Ishikawa (cell line): ENCODE measurements at regions not wholly inside any gene's neighbourhood (a gene's known extent, or its start where the extent isn't known, plus 50 kb on each side); places are given as distances from the start of the nearest gene placed in this dataset.

Source experiments
- CEBPB ChIP-seq: IDR thresholded peaks from 2 replicates; pipeline ENCODE4 v1.6.1; 2012
- CREB1 ChIP-seq: IDR thresholded peaks from 2 replicates; pipeline ENCODE4 v1.6.1; 2012; ENCODE audit warnings: low read depth
- EGR1 ChIP-seq: IDR thresholded peaks from 2 replicates; pipeline ENCODE4 v1.6.1; 2012
- EP300 ChIP-seq: IDR thresholded peaks from 2 replicates; pipeline ENCODE4 v1.6.1; 2012; ENCODE audit warnings: borderline replicate concordance
- FOXM1 ChIP-seq: IDR thresholded peaks from 2 replicates; pipeline ENCODE4 v1.6.1; 2012; ENCODE audit warnings: low read depth, borderline replicate concordance
- NFIC ChIP-seq: IDR thresholded peaks from 2 replicates; pipeline ENCODE4 v1.6.1; 2012
- RAD21 ChIP-seq: IDR thresholded peaks from 2 replicates; pipeline ENCODE4 v1.6.1; 2012; ENCODE audit warnings: low read depth
- TAF1 ChIP-seq: IDR thresholded peaks from 2 replicates; pipeline ENCODE4 v1.6.1; 2012; ENCODE audit warnings: low read depth, mild to moderate bottlenecking
- TCF12 ChIP-seq: IDR thresholded peaks from 2 replicates; pipeline ENCODE4 v1.6.1; 2012; ENCODE audit warnings: low read depth
- TEAD4 ChIP-seq: IDR thresholded peaks from 2 replicates; pipeline ENCODE4 v1.6.1; 2012
- USF1 ChIP-seq: IDR thresholded peaks from 2 replicates; pipeline ENCODE4 v1.6.1; 2012
- YY1 ChIP-seq: IDR thresholded peaks from 2 replicates; pipeline ENCODE4 v1.6.1; 2012; ENCODE audit warnings: low read depth
- ZBTB7A ChIP-seq: IDR thresholded peaks from 2 replicates; pipeline ENCODE4 v1.6.1; 2012; ENCODE audit warnings: low read depth
- TF ChIP-seq, protein P1 (sequence below): IDR thresholded peaks from 2 replicates; pipeline ENCODE4 v1.6.1; 2012
- TF ChIP-seq, protein P2 (sequence below): IDR thresholded peaks from 2 replicates; pipeline ENCODE4 v1.6.1; 2012; ENCODE audit warnings: low read depth, mild to moderate bottlenecking

GRCh38 chr9:38213631-38214299 lies 144.7 kb upstream of the SHB start:
- TF ChIP-seq, protein P1, sequence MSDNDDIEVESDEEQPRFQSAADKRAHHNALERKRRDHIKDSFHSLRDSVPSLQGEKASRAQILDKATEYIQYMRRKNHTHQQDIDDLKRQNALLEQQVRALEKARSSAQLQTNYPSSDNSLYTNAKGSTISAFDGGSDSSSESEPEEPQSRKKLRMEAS = no peak
- TF ChIP-seq FOXM1 = no peak
- no peak for TF ChIP-seq TEAD4

GRCh38 chr9:38212016-38212415 lies 143.0 kb upstream of the SHB start:
- TF ChIP-seq CREB1 (no peak), YY1 (no peak), EGR1 (no peak), FOXM1 (no peak), TAF1 (no peak), RAD21 (no peak), NFIC (no peak), TEAD4 (no peak), TCF12 (no peak), USF1 (no peak), ZBTB7A (no peak), EP300 (no peak), CEBPB (no peak)
- TF ChIP-seq, protein P2, sequence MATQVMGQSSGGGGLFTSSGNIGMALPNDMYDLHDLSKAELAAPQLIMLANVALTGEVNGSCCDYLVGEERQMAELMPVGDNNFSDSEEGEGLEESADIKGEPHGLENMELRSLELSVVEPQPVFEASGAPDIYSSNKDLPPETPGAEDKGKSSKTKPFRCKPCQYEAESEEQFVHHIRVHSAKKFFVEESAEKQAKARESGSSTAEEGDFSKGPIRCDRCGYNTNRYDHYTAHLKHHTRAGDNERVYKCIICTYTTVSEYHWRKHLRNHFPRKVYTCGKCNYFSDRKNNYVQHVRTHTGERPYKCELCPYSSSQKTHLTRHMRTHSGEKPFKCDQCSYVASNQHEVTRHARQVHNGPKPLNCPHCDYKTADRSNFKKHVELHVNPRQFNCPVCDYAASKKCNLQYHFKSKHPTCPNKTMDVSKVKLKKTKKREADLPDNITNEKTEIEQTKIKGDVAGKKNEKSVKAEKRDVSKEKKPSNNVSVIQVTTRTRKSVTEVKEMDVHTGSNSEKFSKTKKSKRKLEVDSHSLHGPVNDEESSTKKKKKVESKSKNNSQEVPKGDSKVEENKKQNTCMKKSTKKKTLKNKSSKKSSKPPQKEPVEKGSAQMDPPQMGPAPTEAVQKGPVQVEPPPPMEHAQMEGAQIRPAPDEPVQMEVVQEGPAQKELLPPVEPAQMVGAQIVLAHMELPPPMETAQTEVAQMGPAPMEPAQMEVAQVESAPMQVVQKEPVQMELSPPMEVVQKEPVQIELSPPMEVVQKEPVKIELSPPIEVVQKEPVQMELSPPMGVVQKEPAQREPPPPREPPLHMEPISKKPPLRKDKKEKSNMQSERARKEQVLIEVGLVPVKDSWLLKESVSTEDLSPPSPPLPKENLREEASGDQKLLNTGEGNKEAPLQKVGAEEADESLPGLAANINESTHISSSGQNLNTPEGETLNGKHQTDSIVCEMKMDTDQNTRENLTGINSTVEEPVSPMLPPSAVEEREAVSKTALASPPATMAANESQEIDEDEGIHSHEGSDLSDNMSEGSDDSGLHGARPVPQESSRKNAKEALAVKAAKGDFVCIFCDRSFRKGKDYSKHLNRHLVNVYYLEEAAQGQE = no peak
- TF ChIP-seq, protein P1 = no peak

- TF ChIP-seq CEBPB (no peak), RAD21 (no peak), EGR1 (no peak), ZBTB7A (no peak), TAF1 (no peak), TCF12 (no peak), EP300 (no peak), YY1 (no peak), NFIC (no peak), TEAD4 (no peak)
Measured at GRCh38 chr9:38211002-38211401, 142.0 kb upstream of the SHB start.

GRCh38 chr9:38208206-38208901 lies 139.3 kb upstream of the SHB start:
- TF ChIP-seq TEAD4 (no peak), FOXM1 (no peak), TAF1 (no peak), CREB1 (no peak), EP300 (no peak), CEBPB (no peak), EGR1 (no peak), ZBTB7A (no peak), NFIC (no peak)

DNA sequence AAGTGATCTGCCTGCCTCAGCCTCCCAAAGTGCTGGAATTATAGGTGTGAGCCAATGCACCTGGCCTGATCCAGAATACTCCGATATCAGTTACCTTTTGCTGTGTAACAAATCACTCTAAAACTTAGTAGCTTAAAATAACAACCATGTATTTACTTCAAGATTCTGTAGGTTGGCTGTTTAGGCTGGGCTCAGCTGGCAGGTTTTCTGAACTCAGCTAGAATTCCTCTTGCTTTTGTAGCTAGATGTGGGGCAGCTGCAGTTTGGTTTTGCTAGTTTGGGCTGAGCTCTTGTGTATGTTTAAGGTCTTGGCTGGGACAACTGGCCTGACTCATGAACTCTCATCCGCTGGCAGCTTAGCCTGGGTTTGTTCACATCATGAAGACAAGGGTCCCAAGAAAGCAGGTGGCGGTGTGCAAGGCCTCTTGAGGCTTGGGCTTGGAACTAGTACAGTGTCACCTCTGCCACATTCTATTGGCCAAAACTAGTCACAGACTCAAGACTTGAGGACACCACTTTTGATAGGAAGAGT lies 138.3 kb upstream of the SHB start:
- TF ChIP-seq CEBPB = no peak
- no peak for TF ChIP-seq RAD21
- TF ChIP-seq NFIC = no peak
- TF ChIP-seq TAF1 = no peak
- TF ChIP-seq TEAD4 = no peak
- TF ChIP-seq USF1 = no peak
- TF ChIP-seq, protein P1 = no peak
- no peak for TF ChIP-seq YY1
- no peak for TF ChIP-seq EGR1
- no peak for TF ChIP-seq FOXM1

- TF ChIP-seq USF1 (no peak), EGR1 (no peak), CREB1 (no peak), FOXM1 (no peak), TCF12 (no peak), ZBTB7A (no peak), YY1 (no peak)
- TF ChIP-seq, protein P2 = no peak
Measured at GRCh38 chr9:38205279-38205678, 136.3 kb upstream of the SHB start.
